HG02970 (cell line): ENCODE measurements at regions not wholly inside any gene's neighbourhood (a gene's known extent, or its start where the extent isn't known, plus 50 kb on each side); places are given as distances from the start of the nearest gene placed in this dataset.
"Not testable (repeated sequence)": the region's sequence is repeated elsewhere in the genome, so short reads cannot be mapped to it uniquely, and the experiment has no call there.

Experiments
- ATAC-seq: cut with Tn5 transposase; IDR thresholded peaks from one replicate; pipeline ENCODE4 v1.9.1; 2021; ENCODE audit warnings: mild to moderate bottlenecking, moderate library complexity, moderate number of reproducible peaks; ENCODE audit not compliant: unreplicated experiment, low FRiP score

- no peak for ATAC-seq
Measured at GRCh38 chr2:226487573-226487972, 312.0 kb downstream of the IRS1 start.

- ATAC-seq = no peak
Measured at GRCh38 chr2:226483745-226484619, 315.6 kb downstream of the IRS1 start.

DNA sequence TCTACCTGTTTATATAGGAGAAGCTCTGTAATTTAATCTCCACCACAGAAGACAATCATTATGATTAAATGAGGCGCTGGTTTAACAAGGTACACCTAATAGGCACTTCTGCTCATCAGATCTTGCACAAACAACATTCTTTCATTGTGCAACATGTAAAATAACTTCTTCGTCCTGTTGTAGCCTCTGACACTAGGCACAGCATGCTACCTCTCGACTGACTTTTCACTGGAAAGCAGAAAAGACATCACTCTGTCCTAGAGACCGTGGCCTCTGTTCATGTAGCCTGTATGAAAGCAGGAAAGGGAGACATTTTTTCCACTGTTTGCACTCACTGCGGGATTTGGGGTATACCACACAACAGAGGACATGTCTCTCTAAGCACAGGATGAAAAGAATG lies 316.5 kb downstream of the IRS1 start:
- no peak for ATAC-seq

- no peak for ATAC-seq
Measured at GRCh38 chr2:226478109-226478809, 321.4 kb downstream of the IRS1 start.

- no peak for ATAC-seq
Measured at GRCh38 chr2:226477221-226478108, 322.2 kb downstream of the IRS1 start.

- ATAC-seq = no peak
Measured at GRCh38 chr2:226475650-226476049, 324.0 kb downstream of the IRS1 start.

DNA sequence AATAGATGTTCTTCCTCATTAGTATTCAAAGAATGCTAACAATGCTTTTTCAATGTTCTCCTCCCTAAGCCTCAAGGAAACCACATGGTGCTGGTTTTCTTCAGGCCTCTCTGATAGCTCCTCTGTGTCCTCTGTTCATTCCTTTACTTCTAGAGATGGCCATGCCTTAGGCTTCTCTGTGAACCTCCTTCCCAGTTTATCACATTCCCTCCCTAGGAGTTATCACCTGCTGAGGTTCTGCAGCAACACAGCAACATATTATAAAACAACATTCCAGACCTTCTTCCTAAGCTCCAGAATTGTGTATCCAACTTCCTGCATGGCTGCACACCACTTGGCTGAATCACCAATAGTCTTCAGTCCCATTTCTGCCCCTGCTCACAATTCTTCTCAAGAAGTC lies 325.5 kb downstream of the IRS1 start:
- no peak for ATAC-seq

DNA sequence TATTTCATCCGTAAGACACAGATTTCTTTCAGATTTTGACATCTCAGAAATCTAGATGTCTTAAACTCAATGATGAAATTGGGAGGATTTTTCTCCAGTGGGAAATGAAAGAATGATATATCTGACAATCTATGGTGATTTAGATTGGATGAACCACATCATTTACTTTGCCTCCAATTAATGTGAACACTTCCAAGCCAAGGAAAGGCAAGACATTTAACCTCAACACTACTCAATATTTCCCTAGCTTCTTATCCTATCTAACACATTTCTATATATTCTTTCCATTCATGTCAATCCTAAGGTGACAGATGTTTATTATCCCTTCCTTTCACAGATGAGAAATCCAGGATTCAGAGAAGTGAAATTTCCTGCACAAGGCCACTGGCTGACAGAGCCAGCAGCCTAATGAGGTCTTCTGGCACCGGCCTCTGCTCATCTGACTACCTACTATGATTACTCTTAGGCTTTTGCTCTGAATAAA lies 327.6 kb downstream of the IRS1 start:
- ATAC-seq = no peak

DNA sequence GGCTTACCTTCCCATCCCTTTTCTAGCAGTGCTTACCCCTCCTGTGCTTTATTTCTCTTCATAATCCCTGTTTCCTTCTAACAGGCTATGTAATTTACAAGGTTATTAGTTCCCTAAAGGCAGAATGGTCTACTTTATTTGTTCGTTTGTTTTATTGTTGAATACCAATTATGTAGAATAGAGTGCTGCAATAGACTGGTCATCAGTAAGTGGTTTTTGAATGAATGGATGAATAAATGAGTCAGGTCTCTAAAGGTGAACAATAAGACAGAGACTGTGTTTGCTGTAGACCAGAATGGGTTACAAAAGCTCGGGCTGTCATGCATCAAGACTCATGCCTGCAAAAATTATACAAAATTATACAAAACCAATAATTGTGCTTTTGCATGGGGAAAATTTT lies 332.0 kb downstream of the IRS1 start:
- no peak for ATAC-seq

GRCh38 chr2:226467221-226467620 lies 332.4 kb downstream of the IRS1 start:
- ATAC-seq = no peak

DNA sequence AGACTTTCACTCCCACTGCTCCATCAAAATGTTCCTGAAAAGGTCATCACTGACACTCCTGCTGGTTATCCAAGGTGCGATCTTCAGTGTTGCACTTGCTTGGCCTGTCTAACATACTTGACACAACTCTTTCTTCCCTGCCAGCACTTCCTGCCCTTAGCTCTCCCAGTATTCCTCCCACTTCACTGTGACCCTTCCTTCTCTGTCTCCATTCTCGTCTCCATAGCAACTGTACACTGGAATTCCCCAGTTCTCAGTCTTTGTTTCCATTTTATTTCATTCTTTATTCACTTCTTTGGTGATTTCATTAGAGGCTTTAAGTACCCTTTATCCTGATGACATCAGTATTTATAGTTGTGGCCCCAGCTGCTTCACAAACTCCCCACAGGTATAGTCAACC lies 333.0 kb downstream of the IRS1 start:
- no peak for ATAC-seq

GRCh38 chr2:226466124-226466523 lies 333.5 kb downstream of the IRS1 start:
- ATAC-seq = no peak

DNA sequence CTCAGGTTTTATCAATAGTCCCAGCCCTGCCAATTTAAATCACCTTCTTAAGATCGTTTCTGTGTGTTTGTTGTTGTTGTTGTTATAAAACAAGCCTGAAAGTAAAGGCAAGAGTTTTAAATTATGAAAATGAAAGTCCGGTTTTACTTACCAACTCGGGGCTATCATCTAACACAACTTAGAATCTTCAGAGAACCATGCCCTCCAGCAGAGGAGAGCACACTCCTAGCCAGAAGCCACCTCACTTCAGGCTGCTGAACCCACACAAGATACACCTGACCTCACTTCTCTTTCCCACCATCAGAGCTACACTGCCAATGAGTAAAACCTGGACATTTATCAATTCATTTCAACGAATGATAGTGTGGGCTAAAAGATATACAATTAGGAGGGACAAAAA lies 335.2 kb downstream of the IRS1 start:
- no peak for ATAC-seq

GRCh38 chr2:226463154-226463553 lies 336.5 kb downstream of the IRS1 start:
- no peak for ATAC-seq

DNA sequence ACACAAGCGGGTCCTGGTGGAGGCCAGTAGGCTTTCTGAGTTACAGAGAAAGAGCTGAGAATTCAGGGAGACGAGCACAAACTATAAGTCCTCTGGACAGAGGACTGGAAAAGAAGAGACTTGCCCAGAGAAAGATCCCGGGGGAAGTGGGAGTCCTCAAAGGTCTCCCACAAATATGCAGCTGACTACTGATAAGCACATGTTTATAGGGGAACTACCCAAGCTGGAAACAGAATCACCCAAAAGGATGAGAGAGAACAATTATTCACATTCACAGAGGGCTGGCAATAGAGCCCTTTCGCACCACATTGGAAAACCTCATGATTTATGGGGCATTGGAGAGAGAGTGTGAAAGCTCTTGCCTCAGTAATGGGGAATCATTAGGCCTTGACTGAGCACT lies 337.6 kb downstream of the IRS1 start:
- no peak for ATAC-seq

- ATAC-seq = not testable (repeated sequence)
Measured at GRCh38 chr2:226456144-226456543, 343.5 kb downstream of the IRS1 start.

- no peak for ATAC-seq
Measured at GRCh38 chr2:226452768-226453167, 346.9 kb downstream of the IRS1 start.

GRCh38 chr2:226451486-226451885 lies 348.1 kb downstream of the IRS1 start:
- ATAC-seq = no peak

DNA sequence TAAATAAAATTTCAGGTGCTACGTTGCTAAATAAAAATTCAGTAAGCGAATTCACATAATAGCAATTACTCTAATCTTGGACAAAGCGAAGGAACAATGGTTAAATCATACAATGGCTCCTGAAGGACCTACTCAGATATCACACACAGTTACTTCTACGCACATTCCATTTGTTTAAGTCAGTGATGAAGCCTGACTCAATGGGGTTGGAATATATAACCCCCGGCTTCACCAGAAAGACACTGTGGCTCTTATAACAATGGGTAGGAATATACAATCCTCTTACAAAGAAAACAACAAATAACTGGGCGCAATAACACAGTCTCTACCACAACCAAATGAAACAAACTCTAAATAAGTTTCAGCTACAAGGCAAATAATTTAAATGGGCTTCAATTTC lies 349.5 kb downstream of the IRS1 start:
- no peak for ATAC-seq

GRCh38 chr2:226447338-226448300 lies 352.0 kb downstream of the IRS1 start:
- ATAC-seq = no peak
